Activated CD4-positive, alpha-beta T cell treated with anti-CD3 and anti-CD28 coated beads, Interleukin-2, amount 10 ng/mL, durations not matched to agents 7 days and 5 days (primary cell): ENCODE measurements at regions not wholly inside any gene's neighbourhood (a gene's known extent, or its start where the extent isn't known, plus 50 kb on each side); places are given as distances from the start of the nearest gene placed in this dataset.

Experiments used
- CTCF ChIA-PET: fragments of 350-600 bp; sonication (Branson Sonifier 250); formaldehyde crosslinking; loops from one replicate; lab custom pipeline; 2021; ENCODE audit warnings: antibody characterized with exemption; lab: Charles Lee
- POLR2A ChIA-PET: fragments of 350-600 bp; sonication (Branson Sonifier 250); formaldehyde crosslinking; loops from one replicate; lab custom pipeline; 2021; ENCODE audit warnings: antibody characterized with exemption; lab: Charles Lee
- DNase-seq: peaks from one replicate; pipeline ENCODE4 v3.0.0-alpha.2; 2020
- H3K27ac Mint-ChIP-seq: one replicate; pipeline ENCODE4 v1.8.0; 2021; ENCODE audit warnings: mild to moderate bottlenecking, moderate library complexity, mixed read lengths
- H3K27me3 Mint-ChIP-seq: one replicate; pipeline ENCODE4 v1.8.0; 2021; ENCODE audit warnings: mixed read lengths
- H3K36me3 Mint-ChIP-seq: one replicate; pipeline ENCODE4 v1.8.0; 2021; ENCODE audit warnings: low read depth, mixed read lengths
- H3K4me1 Mint-ChIP-seq: one replicate; pipeline ENCODE4 v1.8.0; 2021; ENCODE audit warnings: mixed read lengths
- H3K4me3 Mint-ChIP-seq: one replicate; pipeline ENCODE4 v1.8.0; 2021; ENCODE audit warnings: mild to moderate bottlenecking, moderate library complexity, mixed read lengths
- H3K9me3 Mint-ChIP-seq: one replicate; pipeline ENCODE4 v1.8.0; 2021; ENCODE audit warnings: mixed read lengths

- Mint-ChIP-seq H3K9me3 (no peaks in the 10 kb centered on the region), H3K4me3 (no peak overlapping the region), H3K27ac (peak overlapping the region; percentile 46), H3K4me1 (peaks cover 38% of the 10 kb centered on the region), H3K27me3 (no peaks in the 10 kb centered on the region), H3K36me3 (no peaks in the 10 kb centered on the region)
- no peak for DNase-seq
- CTCF ChIA-PET: no interaction called here
- POLR2A ChIA-PET: no interaction called here
These were observed 62.7 kb downstream of the SIK1 start for GRCh38 chr21:43364261-43364510.

DNA sequence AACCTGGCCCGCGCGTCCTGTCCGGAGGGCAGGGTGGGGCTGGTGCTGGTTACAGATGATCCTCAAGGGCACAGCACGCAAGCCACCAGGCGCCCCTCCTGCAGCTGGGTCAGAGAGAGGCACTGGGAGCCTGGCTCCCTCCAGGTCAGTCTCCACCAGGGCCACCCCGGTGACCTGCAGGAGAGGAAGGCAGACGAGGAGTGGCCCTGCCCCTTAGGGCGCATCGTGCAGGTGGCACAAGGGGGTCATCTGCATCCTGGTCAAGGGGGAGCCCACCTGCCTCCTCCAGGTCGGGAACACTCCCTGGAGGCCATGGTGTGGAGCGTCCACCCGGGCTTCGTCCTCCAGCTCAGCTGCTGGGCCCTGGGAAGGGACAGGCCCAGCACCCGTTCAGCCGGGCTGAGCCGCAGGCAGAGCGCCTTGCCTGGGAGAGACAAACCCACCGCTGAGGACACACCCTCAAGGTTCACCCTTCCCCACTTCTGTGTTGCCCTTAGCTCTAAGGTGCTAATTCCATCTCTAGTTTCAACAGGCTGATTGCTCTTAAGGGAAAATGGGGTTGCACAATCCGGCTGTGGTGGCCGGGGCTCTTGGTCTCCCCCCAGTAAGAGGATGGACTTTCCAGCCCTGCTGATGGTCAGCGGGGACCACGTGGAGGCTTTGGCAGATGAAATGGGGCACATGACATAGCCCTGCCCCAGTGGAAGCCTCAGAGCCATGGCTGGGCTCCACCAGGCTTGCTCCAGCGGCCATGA, 63.2 kb downstream of the SIK1 start:
- ChIA-PET POLR2A (no interaction called here), CTCF (interaction anchor here (0.8 kb wide), 1 partner anchor 12 kb away, joined by 3 read pairs; no protein-coding TSS in a partner anchor)
- Mint-ChIP-seq H3K27me3 (no peaks in the 10 kb centered on the region), H3K9me3 (no peaks in the 10 kb centered on the region), H3K4me3 (peak overlapping the region; percentile 77), H3K27ac (peak overlapping the region; percentile 96), H3K4me1 (peaks cover 42% of the 10 kb centered on the region), H3K36me3 (no peaks in the 10 kb centered on the region)
- DNase-seq: no peak

DNA sequence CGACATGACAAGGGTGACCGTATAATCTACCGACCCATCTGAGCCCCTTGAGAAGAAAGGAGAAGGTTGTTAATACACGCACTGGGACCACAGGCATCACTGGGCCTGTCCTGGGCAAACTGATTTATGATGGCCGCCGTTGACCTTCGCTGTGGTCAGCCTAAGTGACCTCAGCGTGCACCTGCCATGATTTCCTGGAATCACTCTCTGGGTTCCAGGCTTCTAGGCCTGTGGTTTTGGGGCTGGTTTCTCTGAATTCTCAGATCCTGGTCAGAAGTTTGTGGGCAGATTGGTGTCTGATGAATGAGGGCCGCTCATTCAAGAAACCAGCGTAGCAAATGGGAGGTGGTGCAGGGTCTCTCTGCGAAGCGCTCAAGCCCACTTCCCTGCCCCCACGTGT, 64.0 kb downstream of the SIK1 start:
- ChIA-PET POLR2A (no interaction called here), CTCF (interaction anchor here (0.8 kb wide), 1 partner anchor 12 kb away, joined by 3 read pairs; no protein-coding TSS in a partner anchor)
- H3K27ac Mint-ChIP-seq: peak overlapping the region; percentile 96
- peak; percentile 53 for DNase-seq
- H3K4me3 Mint-ChIP-seq: peak overlapping the region; percentile 77
- H3K27me3 Mint-ChIP-seq: no peaks in the 10 kb centered on the region
- no peaks in the 10 kb centered on the region for H3K36me3 Mint-ChIP-seq
- H3K9me3 Mint-ChIP-seq: no peaks in the 10 kb centered on the region
- H3K4me1 Mint-ChIP-seq: peaks cover 46% of the 10 kb centered on the region

GRCh38 chr21:43362321-43362791, 64.6 kb downstream of the SIK1 start:
- POLR2A ChIA-PET: no interaction called here
- H3K36me3 Mint-ChIP-seq: no peaks in the 10 kb centered on the region

DNA sequence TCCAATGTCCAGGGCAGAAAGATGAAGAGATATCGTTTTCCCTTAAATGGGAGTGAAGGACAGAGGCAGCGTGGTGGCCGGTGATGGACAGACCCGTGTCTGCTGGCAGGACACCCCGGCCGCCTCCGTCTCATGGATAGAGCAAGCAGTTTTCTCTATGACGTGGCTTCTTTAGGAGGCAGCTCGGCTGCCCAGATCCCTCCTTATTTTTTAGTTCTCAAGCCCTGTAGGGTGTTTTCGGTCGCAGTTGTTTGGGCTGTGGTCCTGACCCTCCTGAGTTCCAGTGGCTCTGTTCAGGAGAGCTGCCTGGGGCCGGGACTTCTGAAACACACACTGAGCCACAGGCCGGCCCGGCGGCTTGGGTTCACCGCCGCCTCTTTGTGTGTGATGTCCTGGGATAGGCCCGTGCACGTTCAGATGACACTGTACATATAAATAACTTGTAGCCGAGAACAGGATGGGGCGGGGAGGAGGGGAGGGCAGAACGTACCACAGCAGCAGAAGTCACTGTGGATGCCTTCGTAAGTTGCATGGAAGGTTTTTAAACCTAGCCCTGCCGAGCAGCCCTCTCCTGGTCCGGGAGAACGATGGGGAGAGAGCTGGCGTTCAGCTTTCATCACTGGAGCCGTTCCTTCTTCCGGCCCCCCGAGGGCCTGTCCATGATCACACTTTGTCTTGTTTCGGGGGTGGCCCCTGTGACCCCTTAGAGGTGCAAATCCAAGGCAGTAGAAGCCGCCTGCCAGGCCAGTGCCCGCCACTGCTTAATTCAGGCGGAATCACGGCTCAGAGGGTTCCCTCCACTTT, 65.2 kb downstream of the SIK1 start:
- Mint-ChIP-seq H3K4me1 (peaks cover 46% of the 10 kb centered on the region), H3K9me3 (no peaks in the 10 kb centered on the region), H3K27me3 (no peaks in the 10 kb centered on the region), H3K4me3 (peak overlapping the region; percentile 77), H3K27ac (peak overlapping the region; percentile 96), H3K36me3 (no peaks in the 10 kb centered on the region)
- peak; percentile 71 for DNase-seq
- ChIA-PET CTCF (no interaction called here), POLR2A (no interaction called here)

More at GRCh38 chr21:43362321-43362791, 64.6 kb downstream of the SIK1 start:
- CTCF ChIA-PET: no interaction called here
- H3K4me3 Mint-ChIP-seq: peak overlapping the region; percentile 77
- H3K27ac Mint-ChIP-seq: peak overlapping the region; percentile 96
- no peaks in the 10 kb centered on the region for H3K9me3 Mint-ChIP-seq
- DNase-seq: peak; percentile 86
- no peaks in the 10 kb centered on the region for H3K27me3 Mint-ChIP-seq
- peaks cover 46% of the 10 kb centered on the region for H3K4me1 Mint-ChIP-seq

DNA sequence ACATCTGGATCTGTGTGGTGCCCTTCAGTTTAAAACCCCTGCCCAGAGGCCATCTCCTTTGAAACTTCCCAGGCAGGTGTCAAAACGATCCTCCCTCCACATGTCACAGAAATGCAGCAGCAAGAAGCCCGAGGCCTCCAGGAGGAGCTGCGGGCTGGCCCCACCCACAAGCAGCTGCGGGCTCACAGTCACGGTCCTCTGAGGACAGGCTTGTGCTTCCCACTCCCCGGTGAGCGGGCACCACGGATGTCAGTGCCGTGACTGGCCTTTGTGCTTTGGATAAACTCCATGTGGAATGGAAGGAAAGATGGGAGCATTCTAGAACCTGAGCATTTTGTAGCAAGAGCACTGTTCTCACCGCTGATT, 65.8 kb downstream of the SIK1 start:
- Mint-ChIP-seq H3K36me3 (no peaks in the 10 kb centered on the region), H3K4me1 (peaks cover 46% of the 10 kb centered on the region), H3K4me3 (peak overlapping the region; percentile 77), H3K27me3 (no peaks in the 10 kb centered on the region), H3K27ac (peak overlapping the region; percentile 96), H3K9me3 (no peaks in the 10 kb centered on the region)
- ChIA-PET POLR2A (no interaction called here), CTCF (no interaction called here)
- peak; percentile 39 for DNase-seq

DNA sequence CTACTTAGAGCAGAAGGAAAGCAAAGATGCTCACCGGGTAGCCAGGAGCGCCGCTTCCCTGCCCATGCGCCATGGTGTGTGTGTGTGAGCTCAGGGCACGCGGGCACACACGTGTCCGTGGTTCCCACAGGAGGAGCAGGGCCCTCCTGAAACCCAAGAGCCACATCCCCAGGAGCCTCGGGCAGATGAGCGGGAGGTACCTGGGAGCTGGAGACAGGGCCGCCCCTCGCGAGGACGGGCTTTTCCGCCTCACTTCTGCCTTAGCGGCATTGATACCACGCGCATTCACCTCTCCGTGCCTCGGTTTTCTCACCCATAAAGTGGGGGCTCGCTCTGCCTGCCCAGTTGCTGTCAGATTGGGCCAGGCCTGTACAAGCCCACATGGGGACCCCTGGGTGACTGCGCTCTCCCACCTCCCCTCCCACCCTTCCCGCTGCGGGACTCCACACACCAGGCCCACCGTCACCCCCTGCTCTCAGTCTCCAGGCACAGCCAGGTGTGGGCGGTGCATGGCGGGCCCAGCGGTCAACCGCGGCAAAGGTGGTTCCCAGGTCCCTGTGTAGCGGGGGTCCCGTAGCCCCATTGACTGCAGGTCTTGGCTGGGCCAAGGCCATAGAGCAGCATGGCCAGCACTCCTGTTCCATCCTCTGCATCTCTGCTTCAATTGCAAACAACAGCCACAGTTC, 66.3 kb downstream of the SIK1 start:
- H3K27ac Mint-ChIP-seq: peak overlapping the region; percentile 96
- H3K4me1 Mint-ChIP-seq: peaks cover 46% of the 10 kb centered on the region
- ChIA-PET POLR2A (no interaction called here), CTCF (no interaction called here)
- no peaks in the 10 kb centered on the region for H3K9me3 Mint-ChIP-seq
- H3K4me3 Mint-ChIP-seq: peak overlapping the region; percentile 77
- H3K36me3 Mint-ChIP-seq: no peaks in the 10 kb centered on the region
- no peak for DNase-seq
- H3K27me3 Mint-ChIP-seq: no peaks in the 10 kb centered on the region

DNA sequence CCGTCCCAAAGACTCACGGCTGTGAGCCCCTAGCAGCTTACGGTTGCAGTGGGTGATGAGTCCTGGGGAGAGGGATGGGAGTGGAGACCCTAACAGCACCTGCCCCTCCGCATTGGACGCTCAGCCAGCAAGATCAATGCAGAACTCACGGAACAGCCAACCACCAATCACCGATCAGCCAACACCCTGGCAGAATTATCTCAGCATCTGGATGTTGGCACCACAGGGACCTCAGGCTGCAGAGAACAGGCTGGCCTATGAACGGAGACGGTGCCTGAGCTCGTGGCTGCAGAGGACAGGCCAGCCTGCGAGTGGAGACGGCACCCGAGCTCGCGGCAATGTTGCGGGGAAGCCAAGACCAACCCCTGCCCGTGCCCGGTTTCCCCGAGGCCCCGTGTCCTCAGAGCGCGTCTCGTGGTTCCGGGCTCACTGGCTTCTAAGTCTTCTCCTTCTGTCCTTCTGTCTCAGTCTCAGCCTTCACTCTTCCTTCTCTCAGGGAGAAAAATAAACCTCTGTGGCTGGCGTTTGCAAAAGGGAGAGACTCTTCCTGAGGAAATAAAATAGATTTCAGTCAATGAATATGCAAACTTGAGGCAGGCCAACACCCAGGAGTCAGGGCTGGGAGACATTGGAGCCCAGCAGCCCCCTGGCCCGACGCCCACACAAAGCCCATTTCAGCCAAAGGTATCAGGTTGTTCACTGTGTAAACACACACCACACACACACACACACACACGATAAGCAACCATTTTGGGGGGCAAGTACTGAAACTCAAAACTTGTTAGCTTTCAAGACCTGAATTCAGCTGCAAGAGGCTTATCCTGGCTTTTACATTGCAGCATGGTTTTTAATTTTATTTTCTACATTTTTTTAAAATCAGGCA, 67.8 kb downstream of the SIK1 start:
- Mint-ChIP-seq H3K4me3 (no peak overlapping the region), H3K27me3 (no peaks in the 10 kb centered on the region), H3K27ac (peak overlapping the region; percentile 56), H3K4me1 (peaks cover 51% of the 10 kb centered on the region), H3K36me3 (no peaks in the 10 kb centered on the region), H3K9me3 (no peaks in the 10 kb centered on the region)
- ChIA-PET POLR2A (no interaction called here), CTCF (no interaction called here)
- DNase-seq: no peak

DNA sequence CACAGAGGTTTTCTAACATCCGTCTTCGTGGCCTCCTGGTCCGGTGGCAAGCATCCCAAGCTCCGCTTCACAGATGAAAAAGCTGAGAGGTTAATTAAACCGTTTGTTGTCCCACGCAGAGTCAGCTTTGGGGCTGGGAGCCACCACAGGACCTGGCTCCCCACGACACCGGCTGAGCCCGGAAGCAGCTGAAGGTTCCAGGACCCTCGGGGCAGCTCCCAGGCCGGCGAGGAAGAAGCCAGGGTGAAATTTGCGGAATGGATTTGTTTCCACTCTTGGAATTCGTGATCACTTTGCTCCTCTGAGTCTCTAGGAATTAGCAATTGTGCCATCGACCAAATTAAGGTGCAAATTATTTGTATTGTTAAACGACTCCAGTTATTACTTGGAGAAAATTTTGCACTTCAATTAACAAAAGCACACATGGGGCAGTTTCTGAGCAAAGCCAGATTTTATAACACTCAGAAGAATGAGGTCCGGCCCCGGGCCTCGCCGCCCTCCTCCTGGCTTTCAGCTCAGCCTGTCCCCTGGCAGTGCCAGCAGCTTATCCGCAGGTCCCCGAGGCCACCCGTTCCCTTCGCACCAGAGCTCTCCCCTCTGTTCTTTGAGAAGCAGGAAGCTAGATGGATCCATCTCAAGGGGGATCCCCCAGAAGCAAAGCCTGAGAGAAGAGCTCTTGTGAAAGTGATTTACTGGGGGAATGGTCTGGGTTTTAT, 69.1 kb downstream of the SIK1 start:
- ChIA-PET POLR2A (no interaction called here), CTCF (no interaction called here)
- Mint-ChIP-seq H3K36me3 (no peaks in the 10 kb centered on the region), H3K27me3 (no peaks in the 10 kb centered on the region), H3K27ac (peak overlapping the region; percentile 38), H3K4me3 (no peak overlapping the region), H3K4me1 (peaks cover 48% of the 10 kb centered on the region), H3K9me3 (no peaks in the 10 kb centered on the region)
- no peak for DNase-seq

- no peak for DNase-seq
- POLR2A ChIA-PET: no interaction called here
- CTCF ChIA-PET: no interaction called here
- Mint-ChIP-seq H3K36me3 (no peaks in the 10 kb centered on the region), H3K4me3 (no peak overlapping the region), H3K4me1 (peaks cover 42% of the 10 kb centered on the region), H3K27ac (no peak overlapping the region), H3K27me3 (no peaks in the 10 kb centered on the region), H3K9me3 (no peaks in the 10 kb centered on the region)
These were observed 71.0 kb downstream of the SIK1 start for GRCh38 chr21:43355925-43356289.

GRCh38 chr21:43355266-43355924, 71.5 kb downstream of the SIK1 start:
- H3K4me1 Mint-ChIP-seq: peaks cover 40% of the 10 kb centered on the region
- DNase-seq: no peak
- no peaks in the 10 kb centered on the region for H3K27me3 Mint-ChIP-seq
- ChIA-PET POLR2A (no interaction called here), CTCF (no interaction called here)
- H3K4me3 Mint-ChIP-seq: no peak overlapping the region
- H3K36me3 Mint-ChIP-seq: no peaks in the 10 kb centered on the region
- no peaks in the 10 kb centered on the region for H3K9me3 Mint-ChIP-seq
- no peak overlapping the region for H3K27ac Mint-ChIP-seq

GRCh38 chr21:43354666-43355065, 72.3 kb downstream of the SIK1 start:
- ChIA-PET CTCF (no interaction called here), POLR2A (no interaction called here)
- no peak for DNase-seq
- Mint-ChIP-seq H3K36me3 (no peaks in the 10 kb centered on the region), H3K27ac (peak overlapping the region; percentile 28), H3K9me3 (no peaks in the 10 kb centered on the region), H3K27me3 (no peaks in the 10 kb centered on the region), H3K4me3 (no peak overlapping the region), H3K4me1 (peaks cover 38% of the 10 kb centered on the region)
